K562 (cell line): ENCODE measurements at regions not wholly inside any gene's neighbourhood (a gene's known extent, or its start where the extent isn't known, plus 50 kb on each side); places are given as distances from the start of the nearest gene placed in this dataset.

ENCODE experiments used
- ATAC-seq: fragments of 200-7000 bp; cut with Tn5 transposase; 3 replicates; pipeline ENCODE4 v1.9.1; 2020; ENCODE audit warnings: moderate library complexity
- BruUV-seq: library from RNA; stranded (reverse); fragments of 400-500 nt; replicated peaks from 2 replicates; lab custom pipeline; 2021; lab: Mats Ljungman, UMichigan
- CTCF ChIA-PET: fragments of 300-600 bp; formaldehyde crosslinking; extraction: SDS; loops from one replicate; lab custom pipeline; 2021; ENCODE audit warnings: low intra/inter-chr PET ratio; lab: Yijun Ruan, JAX
- POLR2A ChIA-PET: fragments of 300-600, 350-650 bp; sonication (Branson Sonifier 250); formaldehyde crosslinking; extraction: SDS; loops from one replicate; lab custom pipeline; 2021; ENCODE audit warnings: antibody characterized with exemption, inconsistent platforms; lab: Yijun Ruan, JAX
- DNase-seq, 4 experiments: peaks; one replicate each; pipeline versions ENCODE4 v3.0.0 to v3.0.0-alpha.2; 2011 to 2018; ENCODE audit warnings: low spot score in 3 of 4, mixed read lengths in 3 of 4; ENCODE audit errors: extremely low read depth in 1 of 4
- FAIRE-seq: peaks from 2 replicates; lab custom pipeline; 2011; peaks lifted over from hg19 to GRCh38; lab: Jason Lieb, UNC
- H2AFZ ChIP-seq: 2 replicates; pipeline ENCODE4 v1.6.0; 2011; ENCODE audit warnings: low read depth, low read length, control low read depth, inconsistent platforms
- H3K27ac ChIP-seq: fragments of 200-600 bp; 3 replicates; pipeline ENCODE4 v1.8.0; 2011; ENCODE audit warnings: low read depth, mild to moderate bottlenecking, control low read depth, inconsistent platforms, low read length, moderate library complexity, mixed read lengths; ENCODE audit errors: extremely low read depth
- H3K27me3 ChIP-seq, 2 experiments: fragments of 300-600 bp in 1 of 2; 2 replicates in 1 of 2; 3 replicates in 1 of 2; pipeline versions ENCODE4 v1.6.0 to v1.8.0; 2011; ENCODE audit warnings: inconsistent platforms in 2 of 2, low read length in 2 of 2, mild to moderate bottlenecking in 1 of 2, mixed read lengths in 1 of 2, moderate library complexity in 1 of 2; ENCODE audit not compliant: control insufficient read depth in 2 of 2, insufficient read depth in 2 of 2
- H3K36me3 ChIP-seq: fragments of 300-600 bp; 3 replicates; pipeline ENCODE4 v1.8.0; 2011; ENCODE audit warnings: mild to moderate bottlenecking, low read length, inconsistent platforms; ENCODE audit not compliant: control insufficient read depth, insufficient read depth
- H3K4me1 ChIP-seq, 2 experiments: fragments of 200-600 bp in 1 of 2; replicated peaks in 1 of 2; 2 replicates in 1 of 2; 3 replicates in 1 of 2; pipeline versions ENCODE4 v1.5.1 to v1.8.0; 2011; ENCODE audit warnings: inconsistent platforms in 2 of 2, low read length in 2 of 2, mild to moderate bottlenecking in 1 of 2, mixed read lengths in 1 of 2, moderate library complexity in 1 of 2; ENCODE audit not compliant: control insufficient read depth in 2 of 2, insufficient read depth in 2 of 2
- H3K4me2 ChIP-seq: 2 replicates; pipeline ENCODE4 v1.6.1; 2011; ENCODE audit warnings: low read length, control low read depth, inconsistent platforms, mixed read lengths; ENCODE audit not compliant: insufficient read depth
- H3K4me3 ChIP-seq: fragments of 200-600 bp; sonication (generic), shearing (Covaris generic); 2 replicates; pipeline ENCODE4 v1.5.1; 2016; ENCODE audit warnings: control low read depth, inconsistent platforms
- H3K79me2 ChIP-seq: fragments of 200-600 bp; 3 replicates; pipeline ENCODE4 v1.8.0; 2011; ENCODE audit warnings: low read length, inconsistent platforms; ENCODE audit not compliant: control insufficient read depth, insufficient read depth
- H3K9ac ChIP-seq, 2 experiments: 2 replicates each; pipeline versions ENCODE4 v1.6.0 to v1.6.1; 2011; ENCODE audit warnings: low read depth in 2 of 2, low read length in 2 of 2, control low read depth in 1 of 2, inconsistent platforms in 1 of 2, mild to moderate bottlenecking in 1 of 2, mixed read lengths in 1 of 2; ENCODE audit not compliant: insufficient read depth in 1 of 2
- H3K9me1 ChIP-seq: one replicate; pipeline ENCODE4 v1.6.0; 2011; ENCODE audit warnings: inconsistent platforms, mild to moderate bottlenecking, low read length, moderate library complexity; ENCODE audit not compliant: control insufficient read depth, insufficient read depth
- H3K9me3 ChIP-seq: replicated peaks from 2 replicates; pipeline ENCODE4 v1.5.1; 2011; ENCODE audit warnings: low read depth, low read length, inconsistent platforms; ENCODE audit not compliant: control insufficient read depth, insufficient read depth
- H4K20me1 ChIP-seq: replicated peaks from 2 replicates; pipeline ENCODE4 v1.6.1; 2011; ENCODE audit warnings: low read length, inconsistent platforms, mixed read lengths; ENCODE audit not compliant: control insufficient read depth, insufficient read depth
- CREBBP ChIP-seq: IDR thresholded peaks from one replicate; pipeline ENCODE4 v1.6.1; 2012; ENCODE audit warnings: low read depth, mild to moderate bottlenecking, control low read depth, inconsistent platforms, low read length
- ZHX1 ChIP-seq: fragments of 150-350 bp; conservative IDR thresholded peaks from 2 replicates; pipeline ENCODE4 v1.6.1; 2014; ENCODE audit warnings: low read length
- ZNF175 ChIP-seq: fragments of 200-800 bp; sonication (Bioruptor generic); IDR thresholded peaks from 2 replicates; pipeline ENCODE4 v1.6.1; 2016; ENCODE audit warnings: low read depth, mild to moderate bottlenecking, missing genetic modification characterization, missing compliant biosample characterization
- WGBS: fragments of 100-300 bp; shearing (Covaris generic); methylation state at CpG from one replicate; pipeline ENCODE4 v1.1.6; 2016; ENCODE audit warnings: low coverage, mixed read lengths; ENCODE audit not compliant: insufficient coverage; ENCODE audit errors: missing lambda C conversion rate; 5-methylcytosine and 5-hydroxymethylcytosine counted together
- in situ Hi-C: fragments of 300-500 bp; cut with MboI; formaldehyde crosslinking; loops from 4 replicates; pipeline ENCODE4 v1.15.0; 2018; ENCODE audit warnings: inconsistent platforms, mixed read lengths
- intact Hi-C: fragments of 100-400 bp; cut with micrococcal nuclease; formaldehyde crosslinking; loops from 2 replicates; pipeline ENCODE4 v1.14.2; 2022

- TF ChIP-seq CREBBP (no peak), ZHX1 (no peak)
Observed at GRCh38 chr4:16991450-16991849, 93.0 kb upstream of the LDB2 start (continued).

- in situ Hi-C loops = no loop called here
- ATAC-seq (no peak), DNase-seq (no peak), FAIRE-seq (no peak)
- H3K27me3 ChIP-seq = no peaks in the 10 kb centered on the region
- H3K9me1 ChIP-seq = no peaks in the 10 kb centered on the region
- POLR2A ChIA-PET = no interaction called here
- no peak overlapping the region for H3K9ac ChIP-seq
- BruUV-seq = no TSS peak
- no peak overlapping the region for H2AFZ ChIP-seq
- intact Hi-C loops = no loop called here
- CTCF ChIA-PET = no interaction called here
- no peaks in the 10 kb centered on the region for H3K79me2 ChIP-seq
- no CpG with 5 or more reads among the region's 1 CpG for WGBS
- no peaks in the 10 kb centered on the region for H3K36me3 ChIP-seq
- no peak for TF ChIP-seq ZNF175 (CRISPR knock-in tag)
- TF ChIP-seq, all 486 proteins: peak for 0
- H4K20me1 ChIP-seq = no peaks in the 10 kb centered on the region
- no peak overlapping the region for H3K4me2 ChIP-seq
- H3K4me3 ChIP-seq = no peak overlapping the region
- H3K4me1 ChIP-seq = no peaks in the 10 kb centered on the region
- no peaks in the 10 kb centered on the region for H3K9me3 ChIP-seq
- no peak overlapping the region for H3K27ac ChIP-seq
Observed at GRCh38 chr4:16989371-16989770, 90.9 kb upstream of the LDB2 start.
